HCT116 (cell line): ENCODE measurements at regions not wholly inside any gene's neighbourhood (a gene's known extent, or its start where the extent isn't known, plus 50 kb on each side); places are given as distances from the start of the nearest gene placed in this dataset.

Experiments used
- CTCF ChIP-seq, 3 experiments: fragments of 200-600 bp in 1 of 3; sonication (generic) in 1 of 3; IDR thresholded peaks in 2 of 3; conservative IDR thresholded peaks in 1 of 3; 2 replicates each; pipeline ENCODE4 v1.5.1; 2012 to 2017; ENCODE audit warnings: low read depth in 2 of 3, low read length in 2 of 3, antibody characterized with exemption in 1 of 3, borderline replicate concordance in 1 of 3, control low read depth in 1 of 3, mild to moderate bottlenecking in 1 of 3, mixed read lengths in 1 of 3, mixed run types in 1 of 3, moderate library complexity in 1 of 3; ENCODE audit not compliant: insufficient read depth in 1 of 3
- SP1 ChIP-seq: IDR thresholded peaks from 2 replicates; pipeline ENCODE4 v1.6.1; 2012; ENCODE audit warnings: low read depth

- peak in 2 of 3 experiments; percentile 39 to 53; a peak in 3 of 6 replicates for TF ChIP-seq CTCF (IDR thresholded peaks at IDR 0.05 in 2 of 3, conservative IDR thresholded peaks at IDR 0.05 in 1 of 3; ENCODE audit: borderline replicate concordance in 1 of 3, insufficient read depth in 1 of 3, low read depth in 2 of 3, low read length in 2 of 3)
- no peak for TF ChIP-seq SP1
Observed at GRCh38 chr15:94582368-94582767, 351.0 kb downstream of the MCTP2 start.
